Cortex of kidney (tissue), 1 donor: ENCODE measurements at regions not wholly inside any gene's neighbourhood (a gene's known extent, or its start where the extent isn't known, plus 50 kb on each side); places are given as distances from the start of the nearest gene placed in this dataset.

Source experiments
- DNase-seq: peaks from one replicate; lab custom pipeline; 2025; lab: John Stamatoyannopoulos, UW

- DNase-seq = no peak
Observed at GRCh38 chr3:193847402-193847801, 254.4 kb downstream of the OPA1 start.

- no peak for DNase-seq
Observed at GRCh38 chr3:193848547-193848946, 255.5 kb downstream of the OPA1 start.

GRCh38 chr3:193850084-193850619 is 257.1 kb downstream of the OPA1 start:
- DNase-seq = no peak

GRCh38 chr3:193851428-193851847 is 258.4 kb downstream of the OPA1 start:
- DNase-seq = no peak

GRCh38 chr3:193851941-193852674 is 259.1 kb downstream of the OPA1 start:
- DNase-seq = no peak

GRCh38 chr3:193852901-193853300 is 259.9 kb downstream of the OPA1 start:
- no peak for DNase-seq

GRCh38 chr3:193853511-193854219 is 260.7 kb downstream of the OPA1 start:
- DNase-seq = no peak

- DNase-seq = no peak
Observed at GRCh38 chr3:193857996-193858395, 265.0 kb downstream of the OPA1 start.

- no peak for DNase-seq
Observed at GRCh38 chr3:193859195-193859594, 266.2 kb downstream of the OPA1 start.

GRCh38 chr3:193861012-193861411 is 268.0 kb downstream of the OPA1 start:
- no peak for DNase-seq

GRCh38 chr3:193862843-193863242 is 269.8 kb downstream of the OPA1 start:
- no peak for DNase-seq

GRCh38 chr3:193863657-193864357 is 270.8 kb downstream of the OPA1 start:
- no peak for DNase-seq

GRCh38 chr3:193865339-193865738 is 270.6 kb upstream of the HES1 start:
- DNase-seq = no peak

GRCh38 chr3:193865896-193866480 is 270.0 kb upstream of the HES1 start:
- DNase-seq = no peak

- no peak for DNase-seq
Observed at GRCh38 chr3:193868590-193868989, 267.4 kb upstream of the HES1 start.

GRCh38 chr3:193869221-193870201 is 266.4 kb upstream of the HES1 start:
- no peak for DNase-seq

- DNase-seq = no peak
Observed at GRCh38 chr3:193870376-193871219, 265.4 kb upstream of the HES1 start.

- DNase-seq = no peak
Observed at GRCh38 chr3:193871220-193871485, 264.8 kb upstream of the HES1 start.

- no peak for DNase-seq
Observed at GRCh38 chr3:193872265-193872753, 263.6 kb upstream of the HES1 start.
